ENCODE measurements at regions not wholly inside any gene's neighbourhood (a gene's known extent, or its start where the extent isn't known, plus 50 kb on each side); places are given as distances from the start of the nearest gene placed in this dataset.

DNA sequence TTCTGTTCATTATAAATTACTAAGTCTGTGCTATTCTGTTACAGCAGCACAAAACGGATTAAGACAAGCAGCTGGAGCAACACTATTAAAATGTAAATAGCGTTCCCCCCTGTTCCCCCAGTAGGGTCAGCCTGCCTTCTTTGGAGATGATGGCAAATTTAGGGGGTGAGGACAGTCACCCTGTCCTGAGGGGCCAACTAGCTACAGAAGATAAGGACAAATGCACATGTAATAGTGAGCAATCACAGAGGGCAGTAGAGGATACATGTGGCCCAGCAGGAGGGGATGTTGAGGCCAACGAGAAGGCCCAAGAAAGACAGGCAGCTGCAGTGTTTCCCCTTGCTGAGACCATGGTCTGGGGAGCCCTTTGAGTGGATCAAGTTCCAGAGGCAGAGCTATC, 266.7 kb upstream of the CDYL start:
- Histone ChIP-seq H3K9ac (ENCODE audit: extremely low read depth, low read length, poor library complexity, severe bottlenecking) (no peak overlapping the region), H3K27me3 (ENCODE audit: control insufficient read depth, insufficient read depth, low read length, poor library complexity, severe bottlenecking) (no peaks in the 10 kb centered on the region), H3K9me3 (ENCODE audit: control insufficient read depth, low read length) (no peaks in the 10 kb centered on the region), H3K36me3 (ENCODE audit: control insufficient read depth, insufficient read depth, low read length) (no peaks in the 10 kb centered on the region), H3K4me3 (ENCODE audit: low read length) (no peak overlapping the region), H3K27ac (ENCODE audit: low read depth, low read length) (no peak overlapping the region), H3K4me1 (ENCODE audit: control insufficient read depth, insufficient read depth, low read length) (no peaks in the 10 kb centered on the region)
- Mint-ChIP-seq H3K9me3 (no peaks in the 10 kb centered on the region), H3K27ac (no peak overlapping the region), H3K4me3 (no peak overlapping the region), H3K27me3 (ENCODE audit: insufficient read depth) (peaks cover 11% of the 10 kb centered on the region), H3K36me3 (ENCODE audit: low read depth) (no peaks in the 10 kb centered on the region), H3K4me1 (peaks cover 2% of the 10 kb centered on the region)
- no peak for DNase-seq
- TF ChIP-seq, protein P1, sequence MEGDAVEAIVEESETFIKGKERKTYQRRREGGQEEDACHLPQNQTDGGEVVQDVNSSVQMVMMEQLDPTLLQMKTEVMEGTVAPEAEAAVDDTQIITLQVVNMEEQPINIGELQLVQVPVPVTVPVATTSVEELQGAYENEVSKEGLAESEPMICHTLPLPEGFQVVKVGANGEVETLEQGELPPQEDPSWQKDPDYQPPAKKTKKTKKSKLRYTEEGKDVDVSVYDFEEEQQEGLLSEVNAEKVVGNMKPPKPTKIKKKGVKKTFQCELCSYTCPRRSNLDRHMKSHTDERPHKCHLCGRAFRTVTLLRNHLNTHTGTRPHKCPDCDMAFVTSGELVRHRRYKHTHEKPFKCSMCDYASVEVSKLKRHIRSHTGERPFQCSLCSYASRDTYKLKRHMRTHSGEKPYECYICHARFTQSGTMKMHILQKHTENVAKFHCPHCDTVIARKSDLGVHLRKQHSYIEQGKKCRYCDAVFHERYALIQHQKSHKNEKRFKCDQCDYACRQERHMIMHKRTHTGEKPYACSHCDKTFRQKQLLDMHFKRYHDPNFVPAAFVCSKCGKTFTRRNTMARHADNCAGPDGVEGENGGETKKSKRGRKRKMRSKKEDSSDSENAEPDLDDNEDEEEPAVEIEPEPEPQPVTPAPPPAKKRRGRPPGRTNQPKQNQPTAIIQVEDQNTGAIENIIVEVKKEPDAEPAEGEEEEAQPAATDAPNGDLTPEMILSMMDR (conservative IDR thresholded peaks at IDR 0.05) = peak; percentile 15
- WGBS, 2 experiments (ENCODE audit: insufficient coverage in 1 of 2, insufficient read length in 1 of 2) = 72 to 86% methylated on average over 3 of the region's 3 CpGs

DNA sequence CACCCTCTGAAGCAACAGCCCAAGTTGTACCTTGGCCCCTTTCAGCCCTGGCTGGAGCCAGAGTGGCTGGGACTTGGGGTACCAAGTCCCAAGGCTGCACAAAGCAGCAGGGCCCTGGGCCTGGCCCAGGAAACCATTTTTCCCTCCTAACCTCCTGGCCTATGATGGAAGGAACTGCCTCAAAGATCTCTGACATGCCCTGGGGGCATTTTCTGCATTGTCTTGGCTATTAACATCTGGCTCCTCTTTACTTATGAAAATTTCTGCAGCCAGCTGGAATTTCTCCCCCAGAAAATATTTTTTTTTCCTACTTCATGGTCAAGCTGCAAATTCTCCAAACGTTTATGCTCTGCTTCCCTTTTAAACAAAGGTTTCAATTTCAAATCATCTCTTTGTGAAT, 269.4 kb upstream of the CDYL start:
- TF ChIP-seq, protein P1 (conservative IDR thresholded peaks at IDR 0.05) = no peak
- WGBS, 2 experiments (ENCODE audit: insufficient coverage in 1 of 2, insufficient read length in 1 of 2) = 73 to 75% methylated on average over 1 of the region's 1 CpG
- no peaks in the 10 kb centered on the region for H3K4me1 Mint-ChIP-seq

DNA sequence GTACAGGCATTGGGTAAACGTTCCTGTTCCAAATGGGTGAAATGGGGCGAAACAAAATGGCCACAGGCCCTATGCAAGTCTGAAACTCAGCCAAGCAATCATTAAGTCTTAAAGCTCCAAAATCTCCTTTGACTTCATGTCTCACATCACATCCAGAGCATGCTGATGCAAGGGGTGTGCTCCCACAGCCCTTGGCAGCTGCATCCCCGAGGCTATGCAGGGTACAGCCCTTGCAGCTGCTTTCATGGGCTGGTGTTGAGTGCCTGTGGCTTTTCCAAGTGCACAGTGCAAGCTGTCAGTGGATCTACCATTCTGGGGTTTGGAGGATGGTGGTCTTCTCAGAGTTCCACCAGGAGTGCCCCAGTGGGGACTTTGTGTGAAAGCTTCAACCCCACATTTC, 270.0 kb upstream of the CDYL start:
- Mint-ChIP-seq H3K27ac (no peak overlapping the region), H3K4me3 (no peak overlapping the region), H3K36me3 (ENCODE audit: low read depth) (no peaks in the 10 kb centered on the region), H3K4me1 (no peaks in the 10 kb centered on the region), H3K27me3 (ENCODE audit: insufficient read depth) (peaks cover 14% of the 10 kb centered on the region), H3K9me3 (no peaks in the 10 kb centered on the region)
- H3K4me1 ChIP-seq (ENCODE audit: control insufficient read depth, insufficient read depth, low read length) = no peaks in the 10 kb centered on the region
- no peak overlapping the region for H3K27ac ChIP-seq (ENCODE audit: low read depth, low read length)
- no peaks in the 10 kb centered on the region for H3K27me3 ChIP-seq (ENCODE audit: control insufficient read depth, insufficient read depth, low read length, poor library complexity, severe bottlenecking)
- no peak overlapping the region for H3K9ac ChIP-seq (ENCODE audit: extremely low read depth, low read length, poor library complexity, severe bottlenecking)
- no peak overlapping the region for H3K4me3 ChIP-seq (ENCODE audit: low read length)
- TF ChIP-seq, protein P1 (conservative IDR thresholded peaks at IDR 0.05) = no peak
- H3K36me3 ChIP-seq (ENCODE audit: control insufficient read depth, insufficient read depth, low read length) = no peaks in the 10 kb centered on the region
- WGBS, 2 experiments (ENCODE audit: insufficient coverage in 1 of 2, insufficient read length in 1 of 2) = 92 to 93% methylated on average over 3 of the region's 3 CpGs
- no peak for DNase-seq
- H3K9me3 ChIP-seq (ENCODE audit: control insufficient read depth, low read length) = no peaks in the 10 kb centered on the region

More for the DNA sequence above, 269.4 kb upstream of the CDYL start:
- H3K4me3 ChIP-seq (ENCODE audit: low read length) = no peak overlapping the region
- H3K27me3 ChIP-seq (ENCODE audit: control insufficient read depth, insufficient read depth, low read length, poor library complexity, severe bottlenecking) = no peaks in the 10 kb centered on the region
- no peak for DNase-seq
- Mint-ChIP-seq H3K36me3 (ENCODE audit: low read depth) (no peaks in the 10 kb centered on the region), H3K4me3 (no peak overlapping the region), H3K27ac (no peak overlapping the region), H3K27me3 (ENCODE audit: insufficient read depth) (peaks cover 14% of the 10 kb centered on the region), H3K9me3 (no peaks in the 10 kb centered on the region)
- H3K27ac ChIP-seq (ENCODE audit: low read depth, low read length) = no peak overlapping the region
- H3K36me3 ChIP-seq (ENCODE audit: control insufficient read depth, insufficient read depth, low read length) = no peaks in the 10 kb centered on the region
- H3K9ac ChIP-seq (ENCODE audit: extremely low read depth, low read length, poor library complexity, severe bottlenecking) = no peak overlapping the region
- H3K9me3 ChIP-seq (ENCODE audit: control insufficient read depth, low read length) = no peaks in the 10 kb centered on the region
- no peaks in the 10 kb centered on the region for H3K4me1 ChIP-seq (ENCODE audit: control insufficient read depth, insufficient read depth, low read length)

Data from endodermal cell (in vitro differentiated cells).